Dendritic cell treated with granulocyte-macrophage colony-stimulating factor and Interleukin-4, amounts not matched to agents 40 ng/mL and 50 ng/mL, for 4 days (primary cell): ENCODE measurements at regions not wholly inside any gene's neighbourhood (a gene's known extent, or its start where the extent isn't known, plus 50 kb on each side); places are given as distances from the start of the nearest gene placed in this dataset.

Source experiments
- H3K27ac Mint-ChIP-seq: one replicate; pipeline ENCODE4 v1.8.0; 2022; ENCODE audit warnings: mild to moderate bottlenecking, mixed read lengths
- H3K27me3 Mint-ChIP-seq: one replicate; pipeline ENCODE4 v1.8.0; 2022; ENCODE audit warnings: mild to moderate bottlenecking, mixed read lengths
- H3K36me3 Mint-ChIP-seq: one replicate; pipeline ENCODE4 v1.8.0; 2022; ENCODE audit warnings: low read depth, mixed read lengths
- H3K4me1 Mint-ChIP-seq: one replicate; pipeline ENCODE4 v1.8.0; 2022; ENCODE audit warnings: low read depth, mixed read lengths
- H3K4me3 Mint-ChIP-seq: one replicate; pipeline ENCODE4 v1.8.0; 2022; ENCODE audit warnings: mild to moderate bottlenecking, moderate library complexity, mixed read lengths
- H3K9me3 Mint-ChIP-seq: one replicate; pipeline ENCODE4 v1.8.0; 2022; ENCODE audit warnings: mixed read lengths
- intact Hi-C: fragments of 100-400 bp; cut with micrococcal nuclease; formaldehyde crosslinking; loops from one replicate; pipeline ENCODE4 v1.15.0; 2022

- intact Hi-C loops = no loop called here
Measured at GRCh38 chr5:142478113-142478512, 153.3 kb upstream of the SPRY4 start.

DNA sequence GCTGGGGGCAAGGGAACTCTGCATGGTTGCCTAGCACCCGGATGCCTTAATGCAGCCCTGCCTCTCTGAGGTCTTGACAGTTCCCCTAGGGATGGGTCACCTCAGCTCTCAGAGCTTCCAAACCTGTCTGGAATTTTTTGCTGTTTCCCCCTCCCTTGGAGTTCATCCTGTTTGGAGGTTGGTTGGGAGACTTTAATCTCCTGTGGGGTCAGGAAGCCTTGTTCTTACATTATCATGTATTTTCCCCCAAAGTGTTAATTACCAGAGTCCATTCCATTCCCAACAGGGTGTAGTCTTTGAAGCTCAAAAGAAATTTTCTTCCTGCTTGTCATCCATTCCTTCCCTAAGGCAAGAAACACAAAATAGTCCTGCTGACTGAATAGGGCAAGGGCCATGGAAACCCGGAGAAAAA is 150.3 kb upstream of the SPRY4 start:
- intact Hi-C loops = no loop called here
- Mint-ChIP-seq H3K4me3 (no peak overlapping the region), H3K4me1 (no peaks in the 10 kb centered on the region), H3K27me3 (peaks cover 30% of the 10 kb centered on the region), H3K36me3 (no peaks in the 10 kb centered on the region), H3K9me3 (peaks cover 12% of the 10 kb centered on the region), H3K27ac (no peak overlapping the region)

More at GRCh38 chr5:142478113-142478512, 153.3 kb upstream of the SPRY4 start:
- H3K36me3 Mint-ChIP-seq = no peaks in the 10 kb centered on the region
- H3K9me3 Mint-ChIP-seq = peaks cover 12% of the 10 kb centered on the region
- H3K27me3 Mint-ChIP-seq = peaks cover 29% of the 10 kb centered on the region
- H3K27ac Mint-ChIP-seq = no peak overlapping the region
- no peak overlapping the region for H3K4me3 Mint-ChIP-seq
- no peaks in the 10 kb centered on the region for H3K4me1 Mint-ChIP-seq

GRCh38 chr5:142474431-142475094 is 149.7 kb upstream of the SPRY4 start:
- Mint-ChIP-seq H3K9me3 (peaks cover 7% of the 10 kb centered on the region), H3K4me1 (no peaks in the 10 kb centered on the region), H3K4me3 (no peak overlapping the region), H3K27me3 (peaks cover 29% of the 10 kb centered on the region), H3K27ac (no peak overlapping the region), H3K36me3 (no peaks in the 10 kb centered on the region)
- intact Hi-C loops = no loop called here

DNA sequence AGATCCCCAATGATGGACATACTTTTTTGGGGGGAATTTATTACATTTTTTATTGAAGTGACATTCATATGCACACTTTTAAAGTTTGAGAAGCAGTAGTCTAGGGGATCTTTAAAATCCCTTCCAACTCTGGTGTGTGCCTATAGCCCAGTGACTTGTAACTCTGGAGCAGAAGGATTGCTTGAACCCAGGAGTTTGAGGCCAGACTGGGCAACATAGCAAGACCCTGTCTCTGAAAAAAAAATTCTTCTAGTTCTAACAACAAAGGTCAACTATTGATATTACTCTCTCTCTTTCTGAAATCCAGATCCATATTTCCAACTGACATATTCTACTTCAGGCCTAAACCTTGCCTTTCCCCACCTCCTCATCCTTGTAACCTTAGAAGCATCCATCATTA is 148.2 kb upstream of the SPRY4 start:
- Mint-ChIP-seq H3K9me3 (no peaks in the 10 kb centered on the region), H3K27me3 (peaks cover 26% of the 10 kb centered on the region), H3K36me3 (no peaks in the 10 kb centered on the region), H3K4me3 (no peak overlapping the region), H3K4me1 (no peaks in the 10 kb centered on the region), H3K27ac (no peak overlapping the region)
- intact Hi-C loops = no loop called here

GRCh38 chr5:142472306-142472951 is 147.6 kb upstream of the SPRY4 start:
- Mint-ChIP-seq H3K4me3 (no peak overlapping the region), H3K9me3 (no peaks in the 10 kb centered on the region), H3K4me1 (no peaks in the 10 kb centered on the region), H3K36me3 (no peaks in the 10 kb centered on the region), H3K27ac (no peak overlapping the region), H3K27me3 (peaks cover 27% of the 10 kb centered on the region)
- intact Hi-C loops = no loop called here

GRCh38 chr5:142466195-142466971 is 141.6 kb upstream of the SPRY4 start:
- Mint-ChIP-seq H3K4me1 (no peaks in the 10 kb centered on the region), H3K27me3 (peaks cover 47% of the 10 kb centered on the region), H3K4me3 (no peak overlapping the region), H3K36me3 (no peaks in the 10 kb centered on the region), H3K9me3 (no peaks in the 10 kb centered on the region), H3K27ac (no peak overlapping the region)
- intact Hi-C loops = no loop called here

DNA sequence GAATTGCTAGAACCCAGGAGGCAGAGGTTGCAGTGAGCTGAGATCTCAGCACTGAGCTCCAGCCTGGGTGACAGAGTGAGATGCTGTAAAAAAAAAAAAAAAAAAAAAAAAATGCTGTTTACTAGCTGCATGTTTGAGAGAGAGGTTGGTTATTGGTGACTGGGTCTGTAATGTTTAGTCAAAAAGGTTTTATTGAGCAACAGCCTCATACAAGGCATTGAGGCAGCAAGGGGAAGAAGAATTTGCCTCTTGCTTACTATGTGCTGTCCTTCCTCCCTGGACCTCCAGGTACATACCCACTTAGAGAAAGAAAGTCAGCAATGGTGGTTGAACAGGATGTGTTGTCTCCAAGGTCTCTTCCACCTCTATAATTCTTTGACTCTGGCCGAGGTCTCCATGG is 140.7 kb upstream of the SPRY4 start:
- peaks cover 47% of the 10 kb centered on the region for H3K27me3 Mint-ChIP-seq
- H3K4me3 Mint-ChIP-seq = no peak overlapping the region
- H3K36me3 Mint-ChIP-seq = no peaks in the 10 kb centered on the region
- no peaks in the 10 kb centered on the region for H3K9me3 Mint-ChIP-seq
- no peak overlapping the region for H3K27ac Mint-ChIP-seq
- no peaks in the 10 kb centered on the region for H3K4me1 Mint-ChIP-seq
- intact Hi-C loops = no loop called here

GRCh38 chr5:142463904-142464303 is 139.1 kb upstream of the SPRY4 start:
- no peak overlapping the region for H3K27ac Mint-ChIP-seq
- intact Hi-C loops = no loop called here
- H3K27me3 Mint-ChIP-seq = peaks cover 49% of the 10 kb centered on the region
- no peak overlapping the region for H3K4me3 Mint-ChIP-seq
- H3K4me1 Mint-ChIP-seq = no peaks in the 10 kb centered on the region
- H3K36me3 Mint-ChIP-seq = no peaks in the 10 kb centered on the region
- H3K9me3 Mint-ChIP-seq = peaks cover 5% of the 10 kb centered on the region

DNA sequence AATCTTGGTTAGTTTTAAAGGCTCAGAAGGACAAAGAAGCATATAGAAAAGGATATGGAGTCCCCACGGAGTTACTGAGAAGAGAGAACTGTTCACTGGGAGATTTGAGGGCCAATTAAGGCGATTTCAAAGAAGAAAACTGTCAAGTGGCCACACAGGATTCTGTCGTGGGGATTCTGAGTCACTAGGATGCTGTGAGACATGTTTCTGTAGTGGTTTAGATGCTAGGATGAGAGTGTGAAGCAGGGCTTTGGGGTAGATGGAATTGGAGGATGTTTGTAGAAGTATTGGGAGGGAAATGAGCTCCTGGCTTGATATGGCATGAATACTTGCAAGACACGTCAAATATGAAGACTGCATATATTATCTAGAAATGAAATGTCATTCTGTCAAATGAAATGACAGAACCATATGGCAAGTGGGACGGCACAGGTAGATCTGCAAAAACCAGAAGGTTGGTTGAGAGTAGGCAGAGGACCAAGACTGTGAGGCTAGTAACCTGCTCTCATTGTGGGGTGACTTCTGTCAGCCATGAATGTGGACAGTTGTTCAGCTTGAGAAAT is 136.3 kb upstream of the SPRY4 start:
- Mint-ChIP-seq H3K27me3 (peaks cover 47% of the 10 kb centered on the region), H3K4me1 (peaks cover 4% of the 10 kb centered on the region), H3K27ac (no peak overlapping the region), H3K4me3 (no peak overlapping the region), H3K36me3 (no peaks in the 10 kb centered on the region), H3K9me3 (peaks cover 11% of the 10 kb centered on the region)
- intact Hi-C loops = no loop called here

- Mint-ChIP-seq H3K27ac (no peak overlapping the region), H3K9me3 (peaks cover 11% of the 10 kb centered on the region), H3K4me3 (no peak overlapping the region), H3K36me3 (no peaks in the 10 kb centered on the region), H3K27me3 (peaks cover 41% of the 10 kb centered on the region), H3K4me1 (peaks cover 12% of the 10 kb centered on the region)
- intact Hi-C loops = no loop called here
Measured at GRCh38 chr5:142459209-142459608, 134.4 kb upstream of the SPRY4 start.

- intact Hi-C loops = no loop called here
Measured at GRCh38 chr5:142455856-142456255, 131.0 kb upstream of the SPRY4 start.

GRCh38 chr5:142453932-142454331 is 129.1 kb upstream of the SPRY4 start:
- Mint-ChIP-seq H3K4me1 (peaks cover 12% of the 10 kb centered on the region), H3K27me3 (peaks cover 52% of the 10 kb centered on the region), H3K36me3 (no peaks in the 10 kb centered on the region), H3K9me3 (peaks cover 25% of the 10 kb centered on the region), H3K27ac (no peak overlapping the region), H3K4me3 (no peak overlapping the region)
- intact Hi-C loops = no loop called here

More at GRCh38 chr5:142455856-142456255, 131.0 kb upstream of the SPRY4 start:
- no peak overlapping the region for H3K4me3 Mint-ChIP-seq
- H3K27me3 Mint-ChIP-seq = peaks cover 51% of the 10 kb centered on the region
- no peak overlapping the region for H3K27ac Mint-ChIP-seq
- H3K4me1 Mint-ChIP-seq = peaks cover 12% of the 10 kb centered on the region
- no peaks in the 10 kb centered on the region for H3K36me3 Mint-ChIP-seq
- peaks cover 14% of the 10 kb centered on the region for H3K9me3 Mint-ChIP-seq

DNA sequence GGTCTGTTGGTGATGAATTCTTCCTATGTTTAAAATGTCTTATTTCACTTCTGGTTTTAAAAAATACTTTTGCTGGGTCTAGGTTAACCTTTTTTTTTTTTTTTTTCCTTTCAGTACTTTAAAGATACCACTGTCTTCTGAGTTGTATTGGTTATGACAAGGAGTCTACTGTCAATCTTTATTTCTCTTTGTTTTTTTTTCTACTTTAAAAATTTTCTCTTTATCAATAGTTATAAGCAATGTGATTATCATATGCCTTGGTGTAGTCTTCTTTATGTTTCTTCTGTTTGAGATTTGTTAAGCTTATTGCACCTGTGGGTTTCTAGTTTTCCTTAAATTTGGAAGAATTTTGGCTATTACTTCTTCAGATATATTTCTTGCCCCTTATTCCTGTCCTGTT is 125.6 kb upstream of the SPRY4 start:
- no peak overlapping the region for H3K27ac Mint-ChIP-seq
- peaks cover 38% of the 10 kb centered on the region for H3K27me3 Mint-ChIP-seq
- H3K36me3 Mint-ChIP-seq = no peaks in the 10 kb centered on the region
- peaks cover 27% of the 10 kb centered on the region for H3K9me3 Mint-ChIP-seq
- intact Hi-C loops = no loop called here
- peaks cover 7% of the 10 kb centered on the region for H3K4me1 Mint-ChIP-seq
- no peak overlapping the region for H3K4me3 Mint-ChIP-seq

- Mint-ChIP-seq H3K9me3 (peaks cover 27% of the 10 kb centered on the region), H3K27ac (no peak overlapping the region), H3K36me3 (no peaks in the 10 kb centered on the region), H3K4me3 (no peak overlapping the region), H3K4me1 (peaks cover 6% of the 10 kb centered on the region), H3K27me3 (peaks cover 24% of the 10 kb centered on the region)
- intact Hi-C loops = no loop called here
Measured at GRCh38 chr5:142447887-142448286, 123.1 kb upstream of the SPRY4 start.
